ENCODE measurements at regions not wholly inside any gene's neighbourhood (a gene's known extent, or its start where the extent isn't known, plus 50 kb on each side); places are given as distances from the start of the nearest gene placed in this dataset.

DNA sequence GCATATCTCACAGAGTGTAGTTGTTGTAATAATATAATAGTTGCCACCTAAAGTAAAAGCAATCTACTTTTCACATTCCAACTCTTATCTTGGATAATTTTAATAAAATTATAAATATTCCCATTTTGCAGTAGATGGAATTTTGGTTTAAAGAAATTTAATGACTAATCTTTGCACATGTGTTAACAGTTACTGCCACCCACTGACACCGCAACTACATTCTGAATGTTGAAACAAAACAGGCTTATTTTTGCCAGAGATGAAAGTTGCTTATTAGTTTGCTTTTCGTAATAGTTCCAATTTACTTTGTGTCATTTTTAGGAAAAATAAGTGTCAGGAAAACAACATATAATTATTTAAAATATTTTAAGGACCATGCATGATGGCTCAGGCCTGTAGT is 557.5 kb upstream of the PCDH15 start:
- no peak for DNase-seq (ENCODE audit: low read depth)
- Histone ChIP-seq H3K36me3 (ENCODE audit: control insufficient read depth, insufficient read depth, low read length) (no peaks in the 10 kb centered on the region), H3K27me3 (ENCODE audit: control insufficient read depth, insufficient read depth, low read length) (no peaks in the 10 kb centered on the region), H3K4me3 (ENCODE audit: low read depth, low read length) (no peak overlapping the region)
- TF ChIP-seq, protein P1, sequence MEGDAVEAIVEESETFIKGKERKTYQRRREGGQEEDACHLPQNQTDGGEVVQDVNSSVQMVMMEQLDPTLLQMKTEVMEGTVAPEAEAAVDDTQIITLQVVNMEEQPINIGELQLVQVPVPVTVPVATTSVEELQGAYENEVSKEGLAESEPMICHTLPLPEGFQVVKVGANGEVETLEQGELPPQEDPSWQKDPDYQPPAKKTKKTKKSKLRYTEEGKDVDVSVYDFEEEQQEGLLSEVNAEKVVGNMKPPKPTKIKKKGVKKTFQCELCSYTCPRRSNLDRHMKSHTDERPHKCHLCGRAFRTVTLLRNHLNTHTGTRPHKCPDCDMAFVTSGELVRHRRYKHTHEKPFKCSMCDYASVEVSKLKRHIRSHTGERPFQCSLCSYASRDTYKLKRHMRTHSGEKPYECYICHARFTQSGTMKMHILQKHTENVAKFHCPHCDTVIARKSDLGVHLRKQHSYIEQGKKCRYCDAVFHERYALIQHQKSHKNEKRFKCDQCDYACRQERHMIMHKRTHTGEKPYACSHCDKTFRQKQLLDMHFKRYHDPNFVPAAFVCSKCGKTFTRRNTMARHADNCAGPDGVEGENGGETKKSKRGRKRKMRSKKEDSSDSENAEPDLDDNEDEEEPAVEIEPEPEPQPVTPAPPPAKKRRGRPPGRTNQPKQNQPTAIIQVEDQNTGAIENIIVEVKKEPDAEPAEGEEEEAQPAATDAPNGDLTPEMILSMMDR (IDR thresholded peaks at IDR 0.05; ENCODE audit: insufficient read depth, low read length, poor library complexity, severe bottlenecking): no peak

DNA sequence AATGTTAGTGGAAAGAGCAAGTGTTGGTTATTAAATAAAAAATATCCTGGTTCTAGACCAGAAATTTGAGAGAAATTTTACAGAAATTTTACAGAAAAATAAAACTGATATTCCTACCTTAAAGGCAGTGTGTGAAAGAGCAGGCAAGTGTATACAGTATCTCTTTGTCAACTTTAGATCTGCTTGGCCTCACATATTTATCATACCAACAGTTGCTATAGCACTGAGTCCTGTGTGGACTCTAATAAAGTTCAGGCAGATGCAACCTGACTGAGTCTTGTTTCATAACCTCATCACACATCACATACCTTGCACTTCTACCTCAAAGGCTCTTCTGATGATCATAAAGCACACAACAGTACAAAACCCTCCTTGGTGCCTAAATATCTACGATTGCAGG is 552.4 kb upstream of the PCDH15 start:
- Histone ChIP-seq H3K36me3 (ENCODE audit: control insufficient read depth, insufficient read depth, low read length) (no peaks in the 10 kb centered on the region), H3K27me3 (ENCODE audit: control insufficient read depth, insufficient read depth, low read length) (no peaks in the 10 kb centered on the region), H3K4me3 (ENCODE audit: low read depth, low read length) (no peak overlapping the region)
- TF ChIP-seq, protein P1 (IDR thresholded peaks at IDR 0.05; ENCODE audit: insufficient read depth, low read length, poor library complexity, severe bottlenecking): no peak
- no peak for DNase-seq (ENCODE audit: low read depth)

DNA sequence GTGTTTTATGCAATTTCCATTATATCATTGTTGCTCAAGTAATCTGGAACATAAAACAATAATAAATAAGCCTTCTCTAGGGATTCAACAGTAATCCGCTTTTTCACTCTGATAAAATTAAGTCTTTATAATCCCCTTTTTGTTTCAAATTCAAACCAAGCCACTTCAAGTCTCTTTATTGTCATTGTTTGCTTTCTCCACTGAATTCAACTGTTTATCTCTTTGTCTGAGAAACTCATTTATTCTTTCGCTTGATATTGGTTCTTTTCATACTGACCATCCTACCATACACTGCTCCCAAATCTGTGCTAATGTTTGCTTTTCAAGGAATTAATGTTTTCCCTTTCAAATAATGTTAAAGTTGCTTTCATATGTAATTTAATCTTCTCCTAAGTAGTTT is 550.4 kb upstream of the PCDH15 start:
- Histone ChIP-seq H3K4me3 (ENCODE audit: low read depth, low read length) (no peak overlapping the region), H3K27me3 (ENCODE audit: control insufficient read depth, insufficient read depth, low read length) (no peaks in the 10 kb centered on the region), H3K36me3 (ENCODE audit: control insufficient read depth, insufficient read depth, low read length) (no peaks in the 10 kb centered on the region)
- DNase-seq (ENCODE audit: low read depth): no peak
- TF ChIP-seq, protein P1 (IDR thresholded peaks at IDR 0.05; ENCODE audit: insufficient read depth, low read length, poor library complexity, severe bottlenecking): no peak

DNA sequence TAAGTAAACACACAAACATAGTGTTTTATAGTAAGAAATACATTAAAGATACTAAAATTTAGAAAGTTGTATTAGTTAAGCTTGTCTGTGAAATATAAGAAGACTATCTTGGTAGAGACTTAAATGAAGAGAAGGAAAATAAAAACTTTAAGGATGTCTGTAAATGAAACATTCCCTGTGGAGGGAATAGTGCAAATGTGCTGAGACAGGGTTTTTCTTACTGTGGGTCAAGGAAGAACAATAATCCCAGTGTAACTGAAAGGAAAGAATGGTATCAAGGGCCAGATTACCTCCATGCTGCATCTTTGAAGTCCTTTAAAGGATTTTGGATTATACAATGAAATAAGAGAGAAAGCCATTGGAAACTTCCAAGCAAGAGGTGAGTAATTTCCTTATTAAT is 547.5 kb upstream of the PCDH15 start:
- TF ChIP-seq, protein P1 (IDR thresholded peaks at IDR 0.05; ENCODE audit: insufficient read depth, low read length, poor library complexity, severe bottlenecking): no peak
- Histone ChIP-seq H3K36me3 (ENCODE audit: control insufficient read depth, insufficient read depth, low read length) (no peaks in the 10 kb centered on the region), H3K27me3 (ENCODE audit: control insufficient read depth, insufficient read depth, low read length) (no peaks in the 10 kb centered on the region), H3K4me3 (ENCODE audit: low read depth, low read length) (no peak overlapping the region)
- DNase-seq (ENCODE audit: low read depth): no peak

DNA sequence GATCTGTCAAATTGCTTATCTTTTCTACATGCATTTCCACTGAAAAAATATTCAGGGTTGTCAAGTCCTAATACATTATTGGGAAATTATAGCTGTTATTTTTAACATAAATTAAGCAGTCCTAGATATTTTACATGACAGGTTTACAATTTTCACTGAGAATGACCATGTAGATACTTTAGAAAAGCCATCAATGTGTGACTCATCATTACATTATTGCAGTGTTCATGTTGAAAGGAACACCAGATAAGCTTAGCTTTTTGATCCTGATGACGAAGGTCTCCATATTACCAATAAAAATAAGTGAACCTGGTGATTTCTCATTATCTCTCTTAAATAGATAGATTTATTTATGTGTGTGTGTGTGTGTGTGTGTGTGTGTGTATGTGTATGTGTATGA is 529.5 kb upstream of the PCDH15 start:
- H3K27me3 ChIP-seq (ENCODE audit: control insufficient read depth, insufficient read depth, low read length): no peaks in the 10 kb centered on the region
- TF ChIP-seq, protein P1 (IDR thresholded peaks at IDR 0.05; ENCODE audit: insufficient read depth, low read length, poor library complexity, severe bottlenecking): no peak
- no peaks in the 10 kb centered on the region for H3K36me3 ChIP-seq (ENCODE audit: control insufficient read depth, insufficient read depth, low read length)
- H3K4me3 ChIP-seq (ENCODE audit: low read depth, low read length): no peak overlapping the region
- DNase-seq (ENCODE audit: low read depth): no peak

DNA sequence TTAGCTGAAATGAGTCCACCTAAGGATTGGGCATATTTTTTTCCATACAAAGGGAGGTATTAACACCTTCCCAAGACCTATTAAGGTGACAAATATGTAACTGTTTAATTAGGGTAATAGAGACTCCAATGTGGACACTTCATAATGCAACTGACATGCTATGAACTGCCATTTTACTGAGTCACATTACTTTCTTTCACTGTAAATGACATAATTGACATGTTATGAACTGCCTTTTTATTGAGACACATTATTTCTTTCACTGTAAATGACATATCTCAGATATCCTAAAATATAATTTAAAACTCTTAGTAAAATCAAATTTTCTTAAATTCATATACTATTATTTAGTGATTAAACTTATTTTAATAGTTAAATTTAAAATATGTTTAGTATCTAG is 528.8 kb upstream of the PCDH15 start:
- no peaks in the 10 kb centered on the region for H3K36me3 ChIP-seq (ENCODE audit: control insufficient read depth, insufficient read depth, low read length)
- TF ChIP-seq, protein P1 (IDR thresholded peaks at IDR 0.05; ENCODE audit: insufficient read depth, low read length, poor library complexity, severe bottlenecking): no peak
- no peaks in the 10 kb centered on the region for H3K27me3 ChIP-seq (ENCODE audit: control insufficient read depth, insufficient read depth, low read length)
- no peak for DNase-seq (ENCODE audit: low read depth)
- H3K4me3 ChIP-seq (ENCODE audit: low read depth, low read length): no peak overlapping the region

Data from kidney epithelial cell (primary cell).